ENCODE measurements at regions not wholly inside any gene's neighbourhood (a gene's known extent, or its start where the extent isn't known, plus 50 kb on each side); places are given as distances from the start of the nearest gene placed in this dataset.
"Not testable (repeated sequence)": the region's sequence is repeated elsewhere in the genome, so short reads cannot be mapped to it uniquely, and the experiment has no call there.

GRCh38 chr2:11947956-11948355 is 201.5 kb downstream of the LPIN1 start:
- no peak for TF ChIP-seq JUND (IDR thresholded peaks at IDR 0.05; ENCODE audit: low read depth)
- DNase-seq (ENCODE audit: low read depth in 1 of 2, low spot score in 1 of 2): no peak
- in situ Hi-C loops (cut with HindIII; ENCODE audit: low pct_unique_long_range_greater_than_20kb, low sequenced_read_pairs): no loop called here

GRCh38 chr2:11949732-11950523 is 203.5 kb downstream of the LPIN1 start:
- no peak for TF ChIP-seq JUND (IDR thresholded peaks at IDR 0.05; ENCODE audit: low read depth)
- in situ Hi-C loops (cut with HindIII; ENCODE audit: low pct_unique_long_range_greater_than_20kb, low sequenced_read_pairs): no loop called here
- DNase-seq (ENCODE audit: low read depth in 1 of 2, low spot score in 1 of 2): no peak

- TF ChIP-seq JUND (IDR thresholded peaks at IDR 0.05; ENCODE audit: low read depth): no peak
- in situ Hi-C loops (cut with HindIII; ENCODE audit: low pct_unique_long_range_greater_than_20kb, low sequenced_read_pairs): no loop called here
- DNase-seq (ENCODE audit: low read depth in 1 of 2, low spot score in 1 of 2): no peak
These were observed 204.5 kb downstream of the LPIN1 start for GRCh38 chr2:11950896-11951295.

GRCh38 chr2:11951492-11951891 is 205.1 kb downstream of the LPIN1 start:
- DNase-seq (ENCODE audit: low read depth in 1 of 2, low spot score in 1 of 2): peak in 1 of 2 experiments; percentile 13
- in situ Hi-C loops (cut with HindIII; ENCODE audit: low pct_unique_long_range_greater_than_20kb, low sequenced_read_pairs): not testable (repeated sequence)

- no peak for TF ChIP-seq JUND (IDR thresholded peaks at IDR 0.05; ENCODE audit: low read depth)
- DNase-seq (ENCODE audit: low read depth in 1 of 2, low spot score in 1 of 2): no peak
- in situ Hi-C loops (cut with HindIII; ENCODE audit: low pct_unique_long_range_greater_than_20kb, low sequenced_read_pairs): no loop called here
These were observed 206.8 kb downstream of the LPIN1 start for GRCh38 chr2:11953258-11953657.

GRCh38 chr2:11955314-11955713 is 208.9 kb downstream of the LPIN1 start:
- no peak for DNase-seq (ENCODE audit: low read depth in 1 of 2, low spot score in 1 of 2)
- TF ChIP-seq JUND (IDR thresholded peaks at IDR 0.05; ENCODE audit: low read depth): no peak
- in situ Hi-C loops (cut with HindIII; ENCODE audit: low pct_unique_long_range_greater_than_20kb, low sequenced_read_pairs): no loop called here

- in situ Hi-C loops (cut with HindIII; ENCODE audit: low pct_unique_long_range_greater_than_20kb, low sequenced_read_pairs): no loop called here
- no peak for DNase-seq (ENCODE audit: low read depth in 1 of 2, low spot score in 1 of 2)
- TF ChIP-seq JUND (IDR thresholded peaks at IDR 0.05; ENCODE audit: low read depth): no peak
These were observed 209.5 kb downstream of the LPIN1 start for GRCh38 chr2:11955884-11956291.

- DNase-seq (ENCODE audit: low read depth in 1 of 2, low spot score in 1 of 2): no peak
- in situ Hi-C loops (cut with HindIII; ENCODE audit: low pct_unique_long_range_greater_than_20kb, low sequenced_read_pairs): no loop called here
- no peak for TF ChIP-seq JUND (IDR thresholded peaks at IDR 0.05; ENCODE audit: low read depth)
These were observed 216.4 kb downstream of the LPIN1 start for GRCh38 chr2:11962707-11963328.

- DNase-seq (ENCODE audit: low read depth in 1 of 2, low spot score in 1 of 2): no peak
- no peak for TF ChIP-seq JUND (IDR thresholded peaks at IDR 0.05; ENCODE audit: low read depth)
- in situ Hi-C loops (cut with HindIII; ENCODE audit: low pct_unique_long_range_greater_than_20kb, low sequenced_read_pairs): no loop called here
These were observed 217.5 kb downstream of the LPIN1 start for GRCh38 chr2:11963966-11964365.

- DNase-seq (ENCODE audit: low read depth in 1 of 2, low spot score in 1 of 2): no peak
- TF ChIP-seq JUND (IDR thresholded peaks at IDR 0.05; ENCODE audit: low read depth): no peak
- in situ Hi-C loops (cut with HindIII; ENCODE audit: low pct_unique_long_range_greater_than_20kb, low sequenced_read_pairs): no loop called here
These were observed 221.6 kb downstream of the LPIN1 start for GRCh38 chr2:11967946-11968465.

GRCh38 chr2:11968521-11968920 is 222.1 kb downstream of the LPIN1 start:
- TF ChIP-seq JUND (IDR thresholded peaks at IDR 0.05; ENCODE audit: low read depth): no peak
- no peak for DNase-seq (ENCODE audit: low read depth in 1 of 2, low spot score in 1 of 2)
- in situ Hi-C loops (cut with HindIII; ENCODE audit: low pct_unique_long_range_greater_than_20kb, low sequenced_read_pairs): no loop called here

GRCh38 chr2:11969774-11970173 is 223.3 kb downstream of the LPIN1 start:
- in situ Hi-C loops (cut with HindIII; ENCODE audit: low pct_unique_long_range_greater_than_20kb, low sequenced_read_pairs): no loop called here
- TF ChIP-seq JUND (IDR thresholded peaks at IDR 0.05; ENCODE audit: low read depth): no peak
- no peak for DNase-seq (ENCODE audit: low read depth in 1 of 2, low spot score in 1 of 2)

GRCh38 chr2:11974573-11974972 is 228.1 kb downstream of the LPIN1 start:
- TF ChIP-seq JUND (IDR thresholded peaks at IDR 0.05; ENCODE audit: low read depth): no peak
- in situ Hi-C loops (cut with HindIII; ENCODE audit: low pct_unique_long_range_greater_than_20kb, low sequenced_read_pairs): no loop called here
- no peak for DNase-seq (ENCODE audit: low read depth in 1 of 2, low spot score in 1 of 2)
